ENCODE measurements at regions not wholly inside any gene's neighbourhood (a gene's known extent, or its start where the extent isn't known, plus 50 kb on each side); places are given as distances from the start of the nearest gene placed in this dataset.

DNA sequence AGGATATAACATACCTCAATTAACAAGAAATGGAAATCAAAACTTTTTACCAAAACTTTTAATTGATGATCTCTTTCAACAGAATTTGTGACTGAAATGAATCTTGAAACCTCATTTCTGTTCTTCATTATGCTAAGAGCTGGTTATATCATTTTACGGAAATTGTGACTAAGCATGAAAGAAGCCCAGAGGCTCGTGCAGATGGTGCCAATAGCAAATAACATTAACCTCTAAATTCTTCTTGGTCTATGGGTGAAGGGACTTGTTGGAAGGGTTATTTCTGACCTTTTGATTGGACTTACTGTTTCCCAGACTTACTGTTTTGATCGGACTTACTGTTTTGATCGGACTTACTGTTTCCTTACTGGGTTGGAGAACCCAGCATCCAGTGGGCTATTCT, 435.6 kb downstream of the TDRD15 start:
- TF ChIP-seq, protein P1, sequence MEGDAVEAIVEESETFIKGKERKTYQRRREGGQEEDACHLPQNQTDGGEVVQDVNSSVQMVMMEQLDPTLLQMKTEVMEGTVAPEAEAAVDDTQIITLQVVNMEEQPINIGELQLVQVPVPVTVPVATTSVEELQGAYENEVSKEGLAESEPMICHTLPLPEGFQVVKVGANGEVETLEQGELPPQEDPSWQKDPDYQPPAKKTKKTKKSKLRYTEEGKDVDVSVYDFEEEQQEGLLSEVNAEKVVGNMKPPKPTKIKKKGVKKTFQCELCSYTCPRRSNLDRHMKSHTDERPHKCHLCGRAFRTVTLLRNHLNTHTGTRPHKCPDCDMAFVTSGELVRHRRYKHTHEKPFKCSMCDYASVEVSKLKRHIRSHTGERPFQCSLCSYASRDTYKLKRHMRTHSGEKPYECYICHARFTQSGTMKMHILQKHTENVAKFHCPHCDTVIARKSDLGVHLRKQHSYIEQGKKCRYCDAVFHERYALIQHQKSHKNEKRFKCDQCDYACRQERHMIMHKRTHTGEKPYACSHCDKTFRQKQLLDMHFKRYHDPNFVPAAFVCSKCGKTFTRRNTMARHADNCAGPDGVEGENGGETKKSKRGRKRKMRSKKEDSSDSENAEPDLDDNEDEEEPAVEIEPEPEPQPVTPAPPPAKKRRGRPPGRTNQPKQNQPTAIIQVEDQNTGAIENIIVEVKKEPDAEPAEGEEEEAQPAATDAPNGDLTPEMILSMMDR (IDR thresholded peaks at IDR 0.05), result no peak
- TF ChIP-seq EP300 (IDR thresholded peaks at IDR 0.05) (no peak), POLR2AphosphoS5 (IDR thresholded peaks at IDR 0.05) (no peak)
